NCI-H187 treated with DMSO at 0.1 percent for 48 hours (cell line): ENCODE measurements at regions not wholly inside any gene's neighbourhood (a gene's known extent, or its start where the extent isn't known, plus 50 kb on each side); places are given as distances from the start of the nearest gene placed in this dataset.
"Not testable (repeated sequence)": the region's sequence is repeated elsewhere in the genome, so short reads cannot be mapped to it uniquely, and the experiment has no call there.

ENCODE experiments used
- DNase-seq: peaks from one replicate; lab custom pipeline; 2025; lab: John Stamatoyannopoulos, UW

DNA sequence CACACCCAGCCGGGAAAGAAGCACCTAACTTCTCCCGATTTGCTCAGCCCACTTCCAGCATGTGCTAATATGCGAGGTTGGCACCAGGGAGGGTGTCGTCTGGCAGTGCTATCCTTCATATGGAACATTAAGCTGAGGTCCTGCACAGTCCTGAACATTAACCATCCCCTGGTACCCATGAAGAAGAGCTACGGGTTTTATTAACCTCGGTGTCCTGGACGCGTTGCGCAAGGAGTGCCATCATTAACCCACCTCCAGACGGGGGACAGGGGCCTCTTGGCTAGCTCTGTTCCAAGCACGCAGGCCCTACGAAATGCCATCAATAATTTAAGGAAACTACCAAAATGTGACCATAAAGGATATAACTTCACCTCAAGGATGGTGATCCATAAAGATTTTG, 193.5 kb downstream of the MAF start:
- DNase-seq: no peak

DNA sequence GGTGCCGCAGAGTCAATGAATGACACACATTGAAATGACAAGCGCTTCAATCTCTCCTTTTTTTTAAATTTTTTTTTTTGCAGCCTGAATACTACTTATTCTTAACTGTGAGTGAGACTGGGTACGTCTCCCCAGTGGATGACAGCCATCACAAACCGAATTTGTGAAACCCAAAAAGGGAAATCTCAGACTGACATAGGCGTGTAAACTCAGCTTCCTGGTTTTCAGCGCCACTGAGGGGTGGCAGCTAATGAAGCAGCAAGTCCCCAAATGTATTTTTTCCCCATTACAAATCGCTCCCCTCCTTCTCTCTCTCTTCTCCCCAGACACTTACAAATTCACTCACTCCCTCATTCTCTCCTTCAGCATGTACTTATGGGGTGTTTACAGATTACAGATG, 196.0 kb downstream of the MAF start:
- DNase-seq: no peak

DNA sequence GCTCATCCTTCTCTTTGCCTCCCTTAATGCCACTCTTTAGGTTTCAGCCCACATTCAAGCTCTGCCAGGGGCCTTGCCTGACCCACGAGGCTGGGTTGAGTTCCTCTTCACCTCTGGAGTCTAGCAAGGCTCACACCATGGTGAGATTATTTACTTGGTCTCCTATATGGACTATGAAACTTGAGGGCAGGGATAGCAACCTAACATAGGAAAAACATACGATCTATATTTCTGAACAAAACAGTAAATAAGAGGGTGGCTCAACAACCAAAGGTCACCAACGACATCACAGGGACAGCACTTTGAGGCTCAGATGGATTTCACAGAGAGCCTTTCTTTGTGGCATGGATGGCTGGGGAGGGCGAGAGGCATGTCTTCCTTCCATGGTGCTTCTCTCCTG, 197.0 kb downstream of the MAF start:
- DNase-seq: no peak

DNA sequence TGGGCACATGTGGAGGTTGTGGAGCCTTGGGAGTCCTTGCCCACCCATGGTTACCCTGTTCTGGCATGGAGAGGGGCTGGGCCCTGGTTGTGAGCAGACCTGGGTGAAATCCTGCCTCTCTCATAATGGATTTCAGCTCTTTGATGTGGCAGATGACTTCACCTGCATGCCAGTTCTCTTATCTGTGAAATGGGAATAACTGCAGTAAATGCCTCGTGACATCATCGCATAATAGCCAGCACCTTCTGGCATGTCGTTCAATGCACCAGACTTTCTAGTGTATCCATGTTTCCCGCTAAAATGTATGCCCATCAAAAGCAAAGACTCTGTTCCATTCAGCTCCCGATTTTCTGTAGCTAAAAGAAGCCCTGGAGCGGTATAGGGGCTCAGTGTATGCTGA, 197.6 kb downstream of the MAF start:
- no peak for DNase-seq

DNA sequence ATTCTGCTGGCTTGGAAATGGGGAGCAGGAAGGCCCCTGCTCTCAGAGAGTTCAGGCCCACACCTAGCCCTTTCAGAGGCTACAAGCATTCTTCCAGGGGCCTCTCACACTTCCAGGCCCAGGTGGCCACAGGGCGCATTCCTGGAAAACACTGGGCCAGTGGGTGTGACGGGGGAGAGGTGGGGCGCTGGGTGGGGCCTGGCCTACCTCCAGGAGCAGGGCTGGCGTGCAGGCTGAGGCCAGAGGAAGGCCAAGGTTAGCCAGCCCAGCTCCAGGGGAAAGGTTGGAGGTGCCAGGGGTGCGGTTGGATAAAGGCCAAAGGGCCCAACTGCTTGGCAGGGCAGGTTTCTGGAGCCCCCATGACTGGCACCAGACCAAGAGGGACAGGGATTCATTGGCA, 198.2 kb downstream of the MAF start:
- DNase-seq: no peak

DNA sequence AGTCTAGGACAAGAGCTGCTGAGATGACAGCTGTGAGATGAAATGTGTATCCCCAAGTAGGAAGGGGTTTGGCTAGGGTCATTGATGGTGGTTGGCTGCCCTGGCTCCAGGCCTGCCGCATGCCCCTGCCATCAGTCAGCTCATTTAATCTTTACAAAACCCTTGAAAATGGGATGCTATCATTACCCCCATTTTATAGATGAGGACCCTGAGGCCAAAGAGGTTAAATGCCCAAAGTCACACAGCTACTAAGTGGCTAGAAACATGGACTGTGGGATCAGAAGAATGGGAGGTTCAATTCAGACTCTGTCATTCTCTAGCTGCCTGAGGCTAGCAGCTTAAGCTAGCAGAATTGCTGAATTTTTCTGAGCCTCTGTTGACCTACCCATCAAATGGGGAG, 198.8 kb downstream of the MAF start:
- no peak for DNase-seq

DNA sequence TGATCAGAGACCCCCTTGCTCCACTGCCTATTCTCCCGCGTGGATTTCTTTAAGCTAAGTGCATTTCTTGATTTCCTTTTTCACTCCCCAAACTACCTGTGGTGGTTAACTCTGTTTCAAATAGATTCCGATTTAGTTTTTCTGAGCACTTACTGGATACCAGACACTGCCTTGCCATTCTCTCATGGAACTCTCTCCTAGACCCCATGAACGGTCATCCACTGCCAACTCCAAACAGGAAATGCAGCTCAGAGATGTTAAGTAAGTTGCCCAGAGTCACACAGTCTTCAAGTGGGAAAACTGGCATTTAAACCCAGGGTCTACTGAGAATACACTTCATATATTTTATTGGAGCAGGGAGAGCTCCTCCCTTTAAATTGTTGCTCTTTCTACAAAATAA, 199.4 kb downstream of the MAF start:
- DNase-seq: no peak

DNA sequence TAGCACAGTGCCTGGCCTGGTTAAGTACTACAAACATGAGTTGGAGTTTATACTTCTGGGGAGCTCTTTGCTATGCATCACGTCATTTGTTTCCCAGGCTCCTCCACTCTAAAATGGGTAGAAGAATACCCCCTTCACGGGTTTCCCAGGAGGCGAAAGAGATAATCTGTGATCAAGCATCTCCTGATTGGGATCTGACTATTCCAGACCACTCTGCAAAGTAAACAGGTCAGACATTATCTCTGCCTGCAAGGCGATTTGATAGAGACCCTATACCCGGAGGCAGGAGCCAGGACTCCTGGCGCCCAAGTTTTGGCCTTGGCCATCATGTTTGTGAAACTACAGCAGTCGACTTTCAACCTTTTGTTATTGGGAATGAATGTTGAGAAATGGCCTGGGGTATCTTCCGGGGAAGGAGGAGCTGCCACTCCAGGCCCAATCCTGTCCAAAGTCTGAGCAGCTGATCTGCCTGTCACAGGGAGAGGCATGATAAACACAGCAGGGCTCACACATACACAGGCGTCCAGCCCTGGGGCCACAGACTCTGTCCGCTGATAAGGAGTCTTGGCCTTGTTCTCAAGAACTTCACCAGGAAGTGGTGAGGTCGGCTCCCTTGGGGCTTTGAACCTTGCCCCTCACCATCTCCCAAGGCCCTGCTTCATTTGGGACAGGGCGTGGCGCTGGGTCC, 199.9 kb downstream of the MAF start:
- DNase-seq: no peak

DNA sequence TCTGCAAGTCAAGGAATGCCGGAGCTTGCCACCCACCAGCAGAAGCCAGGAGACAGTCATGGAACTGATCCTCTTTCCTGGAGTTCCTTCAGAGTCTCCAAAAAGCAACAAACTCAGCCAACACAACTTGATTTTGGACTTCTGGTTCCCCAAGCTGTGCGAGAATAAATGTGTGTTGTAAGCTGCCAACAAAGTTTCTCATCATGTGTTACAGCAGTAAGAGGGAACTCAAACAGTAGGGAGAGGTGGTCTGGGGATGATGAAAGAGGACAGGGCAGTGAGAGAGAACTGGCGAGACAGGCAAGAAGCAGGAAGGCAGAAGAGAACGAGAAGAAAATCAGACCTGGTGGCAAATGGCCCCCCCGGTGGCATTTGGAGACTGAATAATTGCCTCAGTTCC, 204.9 kb downstream of the MAF start:
- DNase-seq: no peak

DNA sequence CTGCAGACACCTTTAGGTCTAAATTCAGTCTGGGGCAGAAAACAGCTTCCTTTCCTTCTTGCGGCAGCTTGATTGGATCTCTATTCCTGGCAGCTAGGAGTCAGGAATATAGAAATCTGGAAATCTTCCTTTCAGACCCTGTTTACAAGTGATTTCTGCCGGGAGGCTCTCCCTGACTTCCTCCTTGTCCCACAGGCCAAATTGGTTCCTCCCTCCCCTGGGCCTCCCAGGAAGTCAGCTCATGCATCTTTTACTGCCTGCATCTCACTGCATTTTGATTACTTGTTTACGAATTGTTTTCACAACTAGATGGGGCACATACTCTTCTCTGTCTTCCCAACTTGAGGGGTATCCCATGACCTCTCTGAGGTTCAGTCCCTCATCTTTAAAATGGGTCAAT, 206.3 kb downstream of the MAF start:
- no peak for DNase-seq

DNA sequence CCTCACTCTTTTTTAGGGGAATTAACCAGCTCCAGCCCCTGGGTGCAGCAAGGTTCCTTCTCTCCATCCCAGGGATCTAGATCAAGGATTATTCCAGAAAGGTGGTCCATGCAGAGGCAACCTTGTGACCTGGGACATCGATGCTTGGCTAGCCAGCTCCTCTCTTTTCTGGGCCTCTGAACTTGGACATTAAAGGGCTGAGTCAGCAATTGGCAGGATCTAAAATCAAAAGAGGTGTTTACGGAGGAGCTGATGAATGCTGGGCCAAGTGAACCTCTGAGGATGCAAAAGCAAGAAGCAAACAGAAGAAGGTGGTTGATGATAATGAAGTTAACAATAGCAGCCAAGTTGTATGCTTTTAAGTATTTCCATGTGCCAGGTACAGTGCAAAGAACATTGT, 207.0 kb downstream of the MAF start:
- DNase-seq: no peak

DNA sequence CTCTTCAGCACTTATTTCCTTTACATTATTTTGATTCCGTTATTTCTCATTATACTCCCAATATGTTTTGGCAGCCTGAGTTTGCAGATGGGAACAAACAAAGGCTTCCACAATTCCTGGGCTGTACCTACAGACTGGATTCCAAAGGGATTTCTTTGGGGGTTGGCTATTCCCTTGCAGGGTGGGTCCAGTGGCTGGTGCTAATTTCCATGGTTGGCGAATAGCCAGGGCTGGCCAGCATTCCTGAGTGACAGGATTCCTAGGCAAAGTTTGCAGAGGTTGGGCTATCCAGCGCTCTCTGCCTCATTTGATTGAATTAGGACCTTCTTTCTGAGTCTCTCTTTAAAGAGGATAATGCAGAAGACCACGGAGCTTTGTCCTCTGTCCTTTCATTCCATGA, 207.4 kb downstream of the MAF start:
- no peak for DNase-seq

DNA sequence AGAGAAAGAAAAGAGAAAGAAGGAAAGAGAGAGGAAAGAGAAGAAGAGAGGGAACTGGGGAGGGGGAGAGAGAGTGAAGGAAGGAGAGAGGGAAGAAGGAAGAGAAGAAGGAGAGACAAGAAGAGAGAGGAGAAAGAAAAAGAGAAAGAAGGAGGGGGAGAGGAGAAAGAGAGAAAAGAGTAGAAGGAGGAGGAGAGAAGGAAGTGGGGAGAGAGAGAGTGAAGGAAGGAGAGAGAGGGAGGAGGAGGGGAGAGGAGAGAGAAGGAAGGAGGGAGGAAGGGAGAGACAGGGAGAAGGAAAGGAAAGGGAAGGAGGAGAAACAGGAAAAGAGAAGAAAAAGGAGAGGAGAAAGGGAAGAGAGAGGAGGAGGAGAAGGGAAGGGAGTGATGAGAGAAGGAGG, 208.5 kb downstream of the MAF start:
- no peak for DNase-seq

DNA sequence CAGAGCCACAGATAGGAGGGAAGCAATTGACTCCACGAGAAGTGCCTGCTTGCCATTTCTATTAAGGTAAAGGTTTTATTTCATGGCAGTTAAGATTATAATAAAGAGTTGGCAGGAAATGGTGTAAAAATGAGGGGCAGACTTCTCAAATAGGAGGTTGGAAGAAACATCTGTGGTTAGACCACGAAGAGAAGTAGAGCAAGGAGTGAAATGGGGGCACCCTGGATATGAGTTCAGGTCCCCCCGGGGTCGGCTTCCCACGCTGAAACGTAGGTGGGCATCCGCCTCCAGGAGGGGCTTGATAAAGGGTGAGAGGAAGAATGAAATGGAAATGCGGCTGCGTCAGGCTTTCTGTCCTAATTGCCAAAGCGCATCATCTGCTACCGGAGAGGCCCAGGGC, 209.1 kb downstream of the MAF start:
- DNase-seq: no peak

DNA sequence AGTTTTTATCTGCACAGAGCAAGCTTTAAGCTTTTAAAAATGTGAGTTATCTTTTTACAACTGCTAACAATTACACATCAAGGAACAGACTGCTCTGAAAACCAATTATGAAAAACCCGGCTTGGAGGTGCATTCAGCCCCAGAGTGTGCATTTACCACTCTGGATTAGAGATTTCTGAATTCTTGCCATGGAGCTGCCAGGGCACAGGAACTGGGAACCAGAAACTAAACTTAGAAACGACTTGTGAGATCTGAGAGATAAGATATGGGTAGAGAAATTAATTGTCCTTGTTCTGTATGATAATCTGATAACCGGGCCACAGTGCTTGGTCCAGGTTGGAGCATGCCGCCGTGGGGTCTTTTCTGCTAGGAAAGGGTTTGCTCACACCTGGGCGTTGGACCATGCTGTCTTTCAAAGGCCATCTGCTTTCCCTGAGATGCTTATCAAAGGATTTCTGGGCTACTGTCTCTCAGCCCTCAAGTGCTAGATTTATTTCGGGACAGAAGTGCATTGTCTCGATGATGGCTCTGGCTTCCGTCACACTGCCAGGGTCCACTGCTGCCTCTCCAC, 210.0 kb downstream of the MAF start:
- DNase-seq: no peak

DNA sequence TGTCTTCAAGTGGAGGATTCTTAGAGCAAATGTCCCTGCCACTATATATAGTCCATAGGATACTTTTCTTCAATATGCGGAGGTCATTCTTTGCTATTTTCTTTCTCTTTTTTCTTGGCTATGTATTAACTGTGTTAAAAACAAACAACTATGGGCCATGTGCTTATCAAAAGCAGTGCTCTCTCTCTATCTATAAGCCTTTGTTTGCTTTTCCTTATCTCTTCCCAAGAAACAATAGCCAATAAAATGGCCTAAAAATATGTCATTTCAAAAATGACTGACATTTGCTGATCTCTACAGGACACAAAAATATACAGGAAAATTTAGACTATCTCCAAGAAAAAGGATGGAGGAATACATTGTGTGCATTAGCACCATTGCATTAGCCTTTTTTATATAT, 212.1 kb downstream of the MAF start:
- DNase-seq: no peak

DNA sequence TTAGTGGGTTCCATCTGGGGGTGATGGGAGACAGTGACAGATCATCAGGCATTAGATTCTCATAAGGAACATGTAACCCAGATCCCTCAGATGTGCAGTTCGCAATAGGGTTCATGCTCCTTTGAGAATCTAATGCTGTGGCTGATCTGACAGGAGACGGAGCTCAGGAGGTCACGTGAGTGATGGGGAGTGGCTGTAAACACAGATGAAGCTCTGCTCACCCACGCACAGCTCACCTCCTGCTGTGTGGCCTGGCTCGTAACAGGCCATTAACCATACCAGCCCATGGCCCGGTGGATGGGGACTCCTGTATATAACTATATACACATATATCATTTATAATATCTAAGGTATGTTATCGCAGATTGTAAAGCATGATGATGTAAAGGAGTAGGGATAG, 214.2 kb downstream of the MAF start:
- no peak for DNase-seq

DNA sequence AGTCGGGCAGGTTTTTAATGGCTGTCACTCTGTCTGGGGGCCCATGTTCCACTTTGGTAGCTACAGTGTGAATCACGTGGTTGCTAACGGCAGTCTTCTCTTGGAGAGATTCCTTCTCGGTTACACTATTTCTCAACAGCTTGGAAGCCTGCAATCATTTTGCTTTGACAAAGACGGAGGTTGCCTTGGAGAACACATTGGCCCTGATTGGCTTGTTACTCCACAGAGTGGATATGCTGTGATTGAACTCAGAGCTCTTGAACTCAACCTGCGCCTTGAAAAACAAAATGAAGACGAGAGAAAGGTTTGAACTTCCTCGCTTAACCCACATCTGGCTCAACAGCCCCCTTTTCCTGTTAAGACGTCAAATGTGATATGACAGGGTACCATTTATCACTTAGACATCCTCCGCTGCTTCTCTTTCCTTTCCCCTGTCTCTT, 218.9 kb downstream of the MAF start:
- no peak for DNase-seq

DNA sequence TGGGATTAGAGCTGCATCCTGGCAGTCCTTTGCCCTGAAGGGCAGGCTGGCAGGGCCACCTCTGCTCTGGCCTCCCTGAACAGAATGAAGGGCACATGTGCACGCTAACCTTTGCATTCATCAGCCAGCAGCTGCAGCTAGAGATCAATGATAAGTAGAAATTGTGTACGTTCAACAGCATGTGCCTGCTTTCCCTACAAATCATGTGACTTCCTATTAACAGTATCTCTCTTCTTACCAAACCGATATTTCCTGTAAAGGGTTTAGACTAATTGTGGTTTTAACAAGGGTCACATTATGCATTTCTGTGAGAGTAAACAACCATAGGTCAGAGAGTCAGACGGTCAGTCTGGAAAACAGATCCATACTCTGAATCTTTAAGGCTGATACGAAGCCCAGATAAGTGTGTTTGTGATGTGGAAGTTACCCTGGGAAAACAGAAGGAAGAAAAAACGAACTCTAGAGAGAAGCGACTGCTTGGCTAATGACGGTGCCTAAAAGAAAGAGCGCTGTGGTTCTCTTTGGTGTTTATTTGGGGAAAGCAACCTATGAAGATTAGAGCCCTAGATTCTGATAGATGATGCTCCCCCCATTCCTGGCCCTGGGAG, 219.4 kb downstream of the MAF start:
- no peak for DNase-seq

DNA sequence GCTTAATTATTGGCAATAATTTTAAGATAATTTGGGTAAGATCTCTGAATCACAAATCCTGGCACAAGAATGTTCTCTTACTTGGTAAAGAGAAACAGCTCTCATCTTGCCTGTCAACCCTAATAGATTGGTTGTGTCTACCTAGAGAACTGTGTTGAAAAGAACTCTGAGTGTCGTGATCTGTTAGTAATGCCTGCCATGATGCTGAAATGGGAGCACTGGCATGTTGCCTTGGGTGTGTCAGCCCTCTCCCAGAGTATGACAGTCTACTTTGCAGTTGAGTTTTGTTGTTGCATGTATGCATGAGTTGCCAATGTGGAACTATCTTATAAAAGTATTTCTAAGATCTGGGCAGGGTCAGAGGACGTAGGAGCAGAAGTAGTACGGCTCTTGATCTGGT, 221.4 kb downstream of the MAF start:
- DNase-seq: no peak

DNA sequence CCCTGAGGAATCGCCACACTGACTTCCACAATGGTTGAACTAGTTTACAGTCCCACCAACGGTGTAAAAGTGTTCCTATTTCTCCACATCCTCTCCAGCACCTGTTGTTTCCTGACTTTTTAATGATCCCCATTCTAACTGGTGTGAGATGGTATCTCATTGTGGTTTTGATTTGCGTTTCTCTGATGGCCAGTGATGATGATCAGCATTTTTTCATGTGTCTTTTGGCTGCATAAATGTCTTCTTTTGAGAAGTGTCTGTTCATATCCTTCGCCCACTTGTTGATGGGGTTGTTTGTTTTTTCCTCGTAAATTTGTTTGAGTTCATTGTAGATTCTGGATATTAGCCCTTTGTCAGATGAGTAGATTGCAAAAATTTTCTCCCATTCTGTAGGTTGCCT, 223.5 kb downstream of the MAF start:
- DNase-seq: not testable (repeated sequence)

DNA sequence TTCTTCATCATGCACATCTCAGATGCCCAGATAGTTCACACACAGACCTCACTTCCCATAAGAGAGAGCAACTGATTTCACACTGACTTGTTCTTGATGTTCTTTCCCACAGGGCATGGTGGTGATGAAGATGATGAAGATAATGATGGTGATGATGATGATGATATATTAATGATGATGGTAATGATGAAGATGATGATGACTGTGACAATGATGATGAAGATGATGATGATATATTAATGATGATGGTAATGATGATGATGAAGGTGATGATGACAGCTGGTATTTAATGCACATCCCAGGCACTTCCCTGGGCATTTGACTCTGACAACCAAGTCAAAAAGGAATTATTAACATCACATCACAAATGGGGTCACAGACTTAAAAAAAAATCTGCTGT, 225.2 kb downstream of the MAF start:
- no peak for DNase-seq

DNA sequence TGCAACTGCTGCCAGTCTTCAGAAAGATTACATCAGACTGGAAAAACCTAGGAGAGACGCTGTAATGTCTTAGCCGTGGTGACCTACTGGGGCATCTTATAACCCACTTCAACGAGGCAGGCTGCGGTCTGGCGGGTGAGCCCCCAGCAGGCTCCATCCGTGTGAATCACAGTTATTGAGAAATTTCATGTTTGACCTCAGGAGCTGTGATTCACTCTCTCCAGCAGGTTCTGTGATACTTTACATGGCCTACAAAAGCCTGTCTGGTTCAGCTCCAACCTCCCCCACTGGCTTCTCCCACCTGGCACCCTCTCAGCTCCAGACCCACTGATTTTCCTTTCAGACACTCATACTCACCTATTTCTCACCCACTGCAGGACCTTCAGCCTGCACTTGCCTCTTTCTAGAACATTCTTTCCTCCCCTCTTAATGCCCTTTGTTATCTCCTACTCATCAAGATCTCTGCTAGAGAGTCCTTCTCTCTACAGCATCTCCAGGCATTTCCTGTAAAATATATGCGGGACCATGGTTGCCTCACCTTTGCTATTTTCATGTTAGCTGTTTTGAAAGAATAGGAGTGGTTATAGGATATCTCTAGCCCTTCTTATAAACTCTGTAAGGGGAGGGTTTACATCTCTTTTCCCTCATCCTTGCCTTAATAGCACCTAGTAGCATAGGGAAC, 227.9 kb downstream of the MAF start:
- no peak for DNase-seq
